T-cell (primary cell): ENCODE measurements at regions not wholly inside any gene's neighbourhood (a gene's known extent, or its start where the extent isn't known, plus 50 kb on each side); places are given as distances from the start of the nearest gene placed in this dataset.

ENCODE experiments used
- ATAC-seq, 4 experiments: fragments of 200-7000 bp in 3 of 4; fragments of 150-1000 bp in 1 of 4; cut with Tn5 transposase; replicated peaks in 1 of 4; 1 replicate in 3 of 4; 2 replicates in 1 of 4; pipeline ENCODE4 v1.10.0; 2021; ENCODE audit warnings: moderate library complexity in 3 of 4, mild to moderate bottlenecking in 2 of 4, moderate number of reproducible peaks in 1 of 4
- CTCF ChIA-PET, 2 donors: fragments of 300-600 bp; sonication (Branson Sonifier 250); formaldehyde crosslinking; loops; one replicate each; lab custom pipeline; 2022; ENCODE audit warnings: antibody characterized with exemption in 2 of 2; lab: Charles Lee
- POLR2A ChIA-PET, 2 donors: fragments of 300-600 bp; sonication (Branson Sonifier 250); formaldehyde crosslinking; loops; one replicate each; lab custom pipeline; 2022; ENCODE audit warnings: antibody characterized with exemption in 2 of 2; lab: Charles Lee
- DNase-seq, 35 experiments: peaks; one replicate each; pipeline versions ENCODE4 v3.0.0 to v3.0.0-alpha.2; 2013 to 2023
- H3K27ac ChIP-seq: one replicate; pipeline ENCODE4 v1.5.1; 2013; ENCODE audit warnings: low read length
- H3K27me3 ChIP-seq, 2 experiments: replicated peaks in 1 of 2; 1 replicate in 1 of 2; 2 replicates in 1 of 2; pipeline versions ENCODE4 v1.6.1 to v1.7.0; 2013; ENCODE audit warnings: low read length in 1 of 2, mixed read lengths in 1 of 2; ENCODE audit not compliant: control insufficient read depth in 2 of 2, insufficient read depth in 2 of 2; ENCODE audit errors: extremely low read depth in 1 of 2
- H3K36me3 ChIP-seq, 2 donors: 1 replicate in 1 of 2; 2 replicates in 1 of 2; pipeline versions ENCODE4 v1.6.1 to v1.7.0; 2013; ENCODE audit warnings: low read length in 1 of 2; ENCODE audit not compliant: control insufficient read depth in 2 of 2, insufficient read depth in 1 of 2; ENCODE audit errors: extremely low read depth in 1 of 2
- H3K4me1 ChIP-seq, 2 experiments: 1 replicate in 1 of 2; 2 replicates in 1 of 2; pipeline versions ENCODE4 v1.6.1 to v1.7.0; 2013; ENCODE audit warnings: low read length in 2 of 2, mixed read lengths in 1 of 2; ENCODE audit not compliant: insufficient read depth in 2 of 2, control insufficient read depth in 1 of 2; ENCODE audit errors: extremely low read depth in 1 of 2
- H3K4me3 ChIP-seq, 2 donors: 1 replicate in 1 of 2; 2 replicates in 1 of 2; pipeline versions ENCODE4 v1.5.1 to v1.7.0; 2013; ENCODE audit warnings: mild to moderate bottlenecking in 2 of 2, low read length in 1 of 2, moderate library complexity in 1 of 2; ENCODE audit not compliant: control insufficient read depth in 1 of 2; ENCODE audit errors: extremely low read depth in 1 of 2
- H3K9me3 ChIP-seq: 2 replicates; pipeline ENCODE4 v1.7.0; 2013
- H3K27ac Mint-ChIP-seq, 2 donors: one replicate each; pipeline ENCODE4 v1.8.0; 2020 to 2021; ENCODE audit warnings: mild to moderate bottlenecking in 2 of 2, mixed read lengths in 2 of 2
- H3K27me3 Mint-ChIP-seq, 2 donors: one replicate each; pipeline ENCODE4 v1.8.0; 2021 to 2022; ENCODE audit warnings: mixed read lengths in 2 of 2
- H3K36me3 Mint-ChIP-seq: one replicate; pipeline ENCODE4 v1.8.0; 2021; ENCODE audit warnings: mixed read lengths
- H3K4me1 Mint-ChIP-seq, 3 donors: one replicate each; pipeline ENCODE4 v1.8.0; 2020 to 2022; ENCODE audit warnings: mixed read lengths in 3 of 3, mild to moderate bottlenecking in 1 of 3
- H3K4me3 Mint-ChIP-seq, 3 donors: one replicate each; pipeline ENCODE4 v1.8.0; 2020 to 2022; ENCODE audit warnings: mild to moderate bottlenecking in 3 of 3, mixed read lengths in 3 of 3, moderate library complexity in 3 of 3
- H3K9me3 Mint-ChIP-seq, 3 donors: one replicate each; pipeline ENCODE4 v1.8.0; 2020 to 2022; ENCODE audit warnings: mixed read lengths in 3 of 3
- WGBS: methylation state at CpG from one replicate; pipeline ENCODE4 v1.1.5; 2013; ENCODE audit warnings: missing lambda C conversion rate; ENCODE audit not compliant: insufficient coverage; 5-methylcytosine and 5-hydroxymethylcytosine counted together

GRCh38 chr2:128820452-128820851 lies 501.8 kb upstream of the HS6ST1 start:
- Histone ChIP-seq H3K36me3 (no peaks in the 10 kb centered on the region), H3K4me3 (no peak overlapping the region), H3K27ac (no peak overlapping the region), H3K27me3 (peaks cover 0 to 8% of the 10 kb centered on the region in 2 experiments), H3K9me3 (no peaks in the 10 kb centered on the region), H3K4me1 (no peaks in the 10 kb centered on the region)
- CTCF ChIA-PET: no interaction called here
- Mint-ChIP-seq H3K4me1 (no peaks in the 10 kb centered on the region), H3K36me3 (no peaks in the 10 kb centered on the region), H3K27me3 (no peaks in the 10 kb centered on the region), H3K4me3 (no peak overlapping the region), H3K27ac (no peak overlapping the region), H3K9me3 (peaks cover 2 to 5% (median 4%) of the 10 kb centered on the region in 3 donors)
- POLR2A ChIA-PET: no interaction called here
- DNase-seq (no peak), ATAC-seq (no peak)
- WGBS: 88% methylated on average over 3 of the region's 4 CpGs

DNA sequence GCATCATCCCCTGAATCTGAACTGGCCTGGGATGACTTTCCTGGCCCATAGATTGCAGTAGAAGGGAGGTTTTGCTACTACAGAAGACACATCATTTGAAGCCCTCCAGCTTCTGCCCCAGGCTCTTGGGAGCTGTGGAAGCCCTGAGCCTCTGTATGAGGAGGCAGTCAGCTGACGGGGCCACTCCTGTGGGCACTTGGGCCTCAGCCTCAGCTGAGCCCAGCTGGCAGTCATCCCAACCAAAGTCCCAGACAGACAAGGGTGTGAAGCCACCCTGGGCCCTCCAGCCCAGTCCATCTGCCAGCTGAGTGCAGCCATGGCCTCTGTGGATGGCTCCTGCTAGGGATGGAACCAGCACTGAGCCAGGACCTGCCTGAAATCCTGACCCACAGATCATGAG lies 502.3 kb upstream of the HS6ST1 start:
- ATAC-seq (no peak), DNase-seq (no peak)
- no peaks in the 10 kb centered on the region for H3K9me3 ChIP-seq
- Mint-ChIP-seq H3K27ac (no peak overlapping the region), H3K9me3 (peaks cover 2 to 5% (median 4%) of the 10 kb centered on the region in 3 donors), H3K4me3 (no peak overlapping the region), H3K36me3 (no peaks in the 10 kb centered on the region), H3K27me3 (no peaks in the 10 kb centered on the region), H3K4me1 (no peaks in the 10 kb centered on the region)
- H3K27ac ChIP-seq: no peak overlapping the region
- no peaks in the 10 kb centered on the region for H3K4me1 ChIP-seq
- ChIA-PET CTCF (no interaction called here), POLR2A (no interaction called here)
- H3K27me3 ChIP-seq: peaks cover 0 to 8% of the 10 kb centered on the region in 2 experiments
- WGBS: 100% methylated on average over 1 of the region's 1 CpG
- no peaks in the 10 kb centered on the region for H3K36me3 ChIP-seq
- no peak overlapping the region for H3K4me3 ChIP-seq

GRCh38 chr2:128832946-128833663 lies 514.4 kb upstream of the HS6ST1 start:
- Mint-ChIP-seq H3K4me3 (no peak overlapping the region), H3K36me3 (no peaks in the 10 kb centered on the region), H3K27ac (no peak overlapping the region), H3K27me3 (peaks cover 0 to 2% of the 10 kb centered on the region in 2 donors), H3K4me1 (no peaks in the 10 kb centered on the region), H3K9me3 (no peaks in the 10 kb centered on the region)
- 56% methylated on average over 3 of the region's 8 CpGs for WGBS
- peaks cover 0 to 4% of the 10 kb centered on the region in 2 experiments for H3K27me3 ChIP-seq
- DNase-seq: no peak
- H3K9me3 ChIP-seq: no peaks in the 10 kb centered on the region
- H3K36me3 ChIP-seq: no peaks in the 10 kb centered on the region
- ChIA-PET POLR2A (no interaction called here), CTCF (no interaction called here)
- no peak overlapping the region for H3K4me3 ChIP-seq
- H3K4me1 ChIP-seq: no peaks in the 10 kb centered on the region
- no peak overlapping the region for H3K27ac ChIP-seq
- ATAC-seq: no peak

DNA sequence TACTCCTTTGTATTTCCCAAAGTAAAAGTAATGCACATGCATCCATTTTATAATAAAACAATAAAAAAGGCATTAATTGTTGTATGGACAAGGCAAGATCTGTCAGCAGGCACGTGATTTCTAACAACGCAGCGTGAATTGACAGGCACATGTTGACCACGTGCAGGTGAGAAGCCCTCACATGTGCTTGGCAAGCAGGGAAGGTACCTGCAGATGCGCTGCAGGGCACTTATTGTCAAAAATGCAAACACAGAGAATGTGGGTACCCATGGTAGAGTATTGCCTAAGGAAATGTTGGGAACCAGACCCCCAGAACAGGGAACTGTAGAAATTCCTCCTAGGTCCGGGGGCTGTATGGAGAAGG lies 515.0 kb upstream of the HS6ST1 start:
- no peak overlapping the region for H3K27ac Mint-ChIP-seq
- 84% methylated on average over 5 of the region's 6 CpGs for WGBS
- CTCF ChIA-PET: no interaction called here
- DNase-seq (no peak), ATAC-seq (no peak)
- Histone ChIP-seq H3K27me3 (peaks cover 0 to 4% of the 10 kb centered on the region in 2 experiments), H3K4me3 (no peak overlapping the region), H3K9me3 (no peaks in the 10 kb centered on the region), H3K36me3 (no peaks in the 10 kb centered on the region), H3K4me1 (no peaks in the 10 kb centered on the region), H3K27ac (no peak overlapping the region)
- no peak overlapping the region for H3K4me3 Mint-ChIP-seq
- POLR2A ChIA-PET: no interaction called here
- no peaks in the 10 kb centered on the region for H3K36me3 Mint-ChIP-seq
- peaks cover 0 to 3% of the 10 kb centered on the region in 2 donors for H3K27me3 Mint-ChIP-seq
- H3K9me3 Mint-ChIP-seq: no peaks in the 10 kb centered on the region
- no peaks in the 10 kb centered on the region for H3K4me1 Mint-ChIP-seq

DNA sequence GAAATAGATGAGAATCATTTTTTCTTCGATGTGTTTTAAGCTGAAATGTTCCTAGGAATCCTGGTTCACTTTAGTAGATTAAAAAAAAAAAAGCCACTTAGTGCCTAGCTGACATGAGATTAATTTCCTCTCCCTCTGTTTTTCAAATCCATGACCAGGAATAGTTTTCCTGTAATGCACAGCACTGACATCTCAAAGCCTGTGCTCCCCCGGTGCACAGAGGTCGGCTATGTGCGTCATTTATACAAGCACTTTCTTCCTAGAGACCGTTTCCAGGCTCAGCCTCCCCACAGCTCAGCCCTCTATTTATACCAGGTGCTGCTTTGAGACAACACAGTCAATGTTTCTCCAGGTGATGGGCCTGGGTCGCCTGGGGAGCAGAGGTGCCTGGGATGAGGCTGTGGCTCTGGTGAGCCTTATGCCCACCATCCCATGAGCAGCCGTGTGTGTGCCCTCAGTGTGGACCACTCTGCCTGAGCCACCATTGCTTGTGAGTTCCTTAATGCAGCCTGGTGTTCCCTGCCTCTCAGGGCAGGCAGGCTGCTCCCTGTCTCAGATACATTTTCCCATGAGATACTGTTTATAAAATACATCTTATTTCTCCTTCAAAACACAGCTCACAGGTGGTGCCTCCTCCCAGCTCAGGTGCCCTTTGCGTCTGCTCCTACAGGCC lies 515.7 kb upstream of the HS6ST1 start:
- H3K4me3 Mint-ChIP-seq: no peak overlapping the region
- Histone ChIP-seq H3K36me3 (no peaks in the 10 kb centered on the region), H3K4me3 (no peak overlapping the region), H3K27ac (no peak overlapping the region), H3K4me1 (no peaks in the 10 kb centered on the region), H3K27me3 (peaks cover 0 to 4% of the 10 kb centered on the region in 2 experiments), H3K9me3 (no peaks in the 10 kb centered on the region)
- 73% methylated on average over 6 of the region's 8 CpGs for WGBS
- H3K36me3 Mint-ChIP-seq: no peaks in the 10 kb centered on the region
- DNase-seq: no peak
- ATAC-seq: no peak
- POLR2A ChIA-PET: no interaction called here
- H3K27ac Mint-ChIP-seq: no peak overlapping the region
- CTCF ChIA-PET: no interaction called here
- H3K9me3 Mint-ChIP-seq: no peaks in the 10 kb centered on the region
- H3K27me3 Mint-ChIP-seq: peaks cover 3 to 4% of the 10 kb centered on the region in 2 donors
- H3K4me1 Mint-ChIP-seq: no peaks in the 10 kb centered on the region

DNA sequence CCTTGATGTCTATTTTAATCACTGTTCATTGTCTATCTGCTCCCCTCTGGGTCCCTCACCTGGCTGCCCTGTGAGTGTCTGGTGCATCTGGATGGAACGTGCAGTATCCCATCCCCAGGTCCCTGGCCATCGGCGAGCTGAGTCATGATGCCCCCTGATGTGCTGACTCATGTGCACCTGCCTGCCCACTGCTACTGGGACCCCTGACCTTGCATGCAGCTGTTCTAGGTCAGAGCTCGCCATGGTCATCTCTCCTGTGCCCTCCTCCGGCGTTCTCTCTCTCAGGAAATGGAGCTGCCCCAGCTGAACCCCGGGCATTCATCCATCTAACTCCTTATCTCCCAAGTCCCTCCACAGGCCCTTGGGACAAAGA lies 516.2 kb upstream of the HS6ST1 start:
- ATAC-seq (no peak), DNase-seq (no peak)
- POLR2A ChIA-PET: no interaction called here
- Histone ChIP-seq H3K27ac (no peak overlapping the region), H3K9me3 (no peaks in the 10 kb centered on the region), H3K4me3 (no peak overlapping the region), H3K36me3 (no peaks in the 10 kb centered on the region), H3K27me3 (peaks cover 0 to 4% of the 10 kb centered on the region in 2 experiments), H3K4me1 (no peaks in the 10 kb centered on the region)
- WGBS: 83% methylated on average over 7 of the region's 7 CpGs
- no peak overlapping the region for H3K27ac Mint-ChIP-seq
- CTCF ChIA-PET: no interaction called here
- no peaks in the 10 kb centered on the region for H3K36me3 Mint-ChIP-seq
- no peaks in the 10 kb centered on the region for H3K9me3 Mint-ChIP-seq
- H3K4me3 Mint-ChIP-seq: no peak overlapping the region
- H3K27me3 Mint-ChIP-seq: peaks cover 3 to 6% of the 10 kb centered on the region in 2 donors
- no peaks in the 10 kb centered on the region for H3K4me1 Mint-ChIP-seq
